ENCODE measurements at regions not wholly inside any gene's neighbourhood (a gene's known extent, or its start where the extent isn't known, plus 50 kb on each side); places are given as distances from the start of the nearest gene placed in this dataset.

GRCh38 chr2:83951378-83951947, 507.6 kb downstream of the SUCLG1 start:
- H3K4me1 ChIP-seq, result no peaks in the 10 kb centered on the region
- no peaks in the 10 kb centered on the region for H3K9me3 ChIP-seq (replicated peaks)
- H3K27ac ChIP-seq, result no peak overlapping the region
- no peak overlapping the region for H3K4me3 ChIP-seq
- no peak for DNase-seq
- 0 out of 2 replicates have a peak, but pooled peaks cover 3% of the 10 kb centered on the region for H3K27me3 ChIP-seq
- no peaks in the 10 kb centered on the region for H3K36me3 ChIP-seq

- DNase-seq, result no peak
- Histone ChIP-seq H3K36me3 (no peaks in the 10 kb centered on the region), H3K4me3 (no peak overlapping the region)
These were observed 509.7 kb downstream of the SUCLG1 start for GRCh38 chr2:83949361-83949760.

GRCh38 chr2:83944191-83944590, 514.9 kb downstream of the SUCLG1 start:
- DNase-seq, result no peak
- H3K4me1 ChIP-seq, result no peaks in the 10 kb centered on the region
- peaks cover 10% of the 10 kb centered on the region; the same call in 1 of the 2 replicates for H3K27me3 ChIP-seq
- H3K27ac ChIP-seq, result no peak overlapping the region
- no peaks in the 10 kb centered on the region for H3K36me3 ChIP-seq
- H3K4me3 ChIP-seq, result no peak overlapping the region
- no peaks in the 10 kb centered on the region for H3K9me3 ChIP-seq (replicated peaks)

More at GRCh38 chr2:83949361-83949760, 509.7 kb downstream of the SUCLG1 start:
- H3K9me3 ChIP-seq (replicated peaks), result no peaks in the 10 kb centered on the region
- no peaks in the 10 kb centered on the region for H3K4me1 ChIP-seq
- no peak overlapping the region for H3K27ac ChIP-seq
- H3K27me3 ChIP-seq, result peaks cover 8% of the 10 kb centered on the region; the same call in 1 of the 2 replicates

DNA sequence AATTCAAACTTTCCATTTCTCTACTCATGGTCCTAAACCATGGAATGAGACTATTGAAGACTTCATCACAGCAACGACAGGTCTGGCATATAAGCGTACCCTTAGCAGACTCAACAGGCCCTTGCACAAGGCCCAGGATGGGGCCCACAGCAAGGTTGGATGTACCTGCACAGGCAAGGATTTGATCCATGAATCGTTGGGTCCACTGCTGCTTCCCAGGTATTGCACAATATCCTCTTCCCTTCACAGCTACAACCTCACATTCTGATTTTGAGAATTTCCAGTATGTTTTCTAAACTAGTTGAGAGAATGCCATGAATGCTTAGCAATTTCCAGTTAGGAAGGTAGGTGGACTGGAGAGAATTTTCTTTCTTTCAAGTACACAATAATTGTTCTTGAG, 515.8 kb downstream of the SUCLG1 start:
- no peaks in the 10 kb centered on the region for H3K4me1 ChIP-seq
- DNase-seq, result no peak
- H3K9me3 ChIP-seq (replicated peaks), result no peaks in the 10 kb centered on the region
- no peak overlapping the region for H3K27ac ChIP-seq
- H3K27me3 ChIP-seq, result peaks cover 10% of the 10 kb centered on the region; the same call in 1 of the 2 replicates
- H3K36me3 ChIP-seq, result no peaks in the 10 kb centered on the region
- H3K4me3 ChIP-seq, result no peak overlapping the region

GRCh38 chr2:83941886-83942285, 517.2 kb downstream of the SUCLG1 start:
- no peaks in the 10 kb centered on the region for H3K9me3 ChIP-seq (replicated peaks)
- DNase-seq, result no peak
- no peaks in the 10 kb centered on the region for H3K36me3 ChIP-seq
- peaks cover 10% of the 10 kb centered on the region; the same call in 1 of the 2 replicates for H3K27me3 ChIP-seq
- H3K4me3 ChIP-seq, result no peak overlapping the region
- H3K27ac ChIP-seq, result no peak overlapping the region
- H3K4me1 ChIP-seq, result no peaks in the 10 kb centered on the region

DNA sequence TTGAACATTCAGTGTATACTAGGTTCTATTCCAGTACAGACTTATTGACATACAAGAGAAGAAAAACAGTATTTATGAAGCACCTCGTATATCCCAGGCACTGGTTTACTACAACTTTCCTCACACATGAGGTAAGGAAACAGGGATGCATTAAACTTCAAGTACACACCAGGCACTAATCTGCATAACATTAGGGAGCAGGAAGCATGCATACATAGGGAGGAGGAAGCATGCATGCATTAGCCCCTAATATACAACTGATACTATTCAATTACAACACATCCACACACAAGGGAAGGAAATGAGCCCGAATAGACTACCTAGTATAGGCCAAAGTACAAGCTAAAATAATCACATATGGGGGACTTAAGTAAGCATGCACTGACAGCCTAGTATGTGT, 525.3 kb downstream of the SUCLG1 start:
- Histone ChIP-seq H3K27me3 (no peaks in the 10 kb centered on the region; the same call in 1 of the 2 replicates), H3K27ac (no peak overlapping the region), H3K4me3 (no peak overlapping the region), H3K9me3 (replicated peaks) (no peaks in the 10 kb centered on the region), H3K36me3 (no peaks in the 10 kb centered on the region), H3K4me1 (no peaks in the 10 kb centered on the region)
- DNase-seq, result no peak

DNA sequence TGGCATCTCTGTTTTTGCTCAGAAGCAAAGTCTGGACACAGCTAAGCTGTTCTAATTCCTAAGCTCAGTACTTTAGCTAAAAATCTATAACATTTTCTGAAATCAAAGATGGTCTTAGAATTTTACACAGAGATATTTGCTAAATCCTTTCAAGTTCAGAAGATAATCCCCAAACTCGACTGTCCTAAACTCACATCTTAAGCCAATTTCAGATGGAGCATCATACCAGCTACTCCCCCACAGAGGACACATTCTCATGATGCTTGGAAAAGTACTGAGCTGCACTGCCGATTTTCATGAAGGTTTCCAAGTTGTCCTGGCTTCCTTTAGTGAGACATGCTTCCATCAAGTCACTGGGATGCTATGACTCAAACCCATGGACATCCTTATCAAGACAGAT, 535.5 kb downstream of the SUCLG1 start:
- no peak for DNase-seq
- Histone ChIP-seq H3K36me3 (no peaks in the 10 kb centered on the region), H3K9me3 (replicated peaks) (no peaks in the 10 kb centered on the region), H3K4me1 (no peaks in the 10 kb centered on the region), H3K27me3 (no peaks in the 10 kb centered on the region), H3K4me3 (no peak overlapping the region), H3K27ac (no peak overlapping the region)

DNA sequence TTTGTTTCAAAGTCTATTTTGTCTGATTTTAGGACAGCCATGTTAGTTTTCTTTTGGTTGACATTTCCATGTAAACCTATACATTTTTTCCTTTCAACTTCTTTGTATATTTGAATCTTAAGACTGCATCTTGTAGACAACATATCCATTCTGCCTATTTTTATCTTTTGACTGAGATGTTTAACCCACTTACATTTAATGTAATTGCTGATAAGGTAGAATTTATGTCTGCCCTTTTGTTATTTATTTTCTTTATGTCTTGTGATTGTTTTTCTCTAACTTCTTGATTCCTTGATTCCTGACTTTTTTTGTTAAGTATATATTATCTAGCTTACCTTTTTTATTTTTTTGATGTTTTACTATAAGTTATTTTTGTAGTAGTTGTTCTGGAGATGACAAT, 542.5 kb downstream of the SUCLG1 start:
- Histone ChIP-seq H3K36me3 (no peaks in the 10 kb centered on the region), H3K27ac (no peak overlapping the region)
- DNase-seq, result no peak

GRCh38 chr2:83915381-83915780, 543.7 kb downstream of the SUCLG1 start:
- Histone ChIP-seq H3K4me1 (no peaks in the 10 kb centered on the region), H3K9me3 (replicated peaks) (no peaks in the 10 kb centered on the region), H3K36me3 (no peaks in the 10 kb centered on the region), H3K4me3 (no peak overlapping the region), H3K27ac (no peak overlapping the region), H3K27me3 (no peaks in the 10 kb centered on the region)
- DNase-seq, result no peak

More for the DNA sequence above, 542.5 kb downstream of the SUCLG1 start:
- H3K27me3 ChIP-seq, result no peaks in the 10 kb centered on the region
- no peak overlapping the region for H3K4me3 ChIP-seq
- H3K4me1 ChIP-seq, result no peaks in the 10 kb centered on the region
- H3K9me3 ChIP-seq (replicated peaks), result no peaks in the 10 kb centered on the region

- no peak overlapping the region for H3K4me3 ChIP-seq
- no peak overlapping the region for H3K27ac ChIP-seq
- H3K9me3 ChIP-seq (replicated peaks), result no peaks in the 10 kb centered on the region
- DNase-seq, result no peak
- H3K4me1 ChIP-seq, result no peaks in the 10 kb centered on the region
- no peaks in the 10 kb centered on the region for H3K36me3 ChIP-seq
- no peaks in the 10 kb centered on the region for H3K27me3 ChIP-seq
These were observed 550.3 kb downstream of the SUCLG1 start for GRCh38 chr2:83908750-83909149.

DNA sequence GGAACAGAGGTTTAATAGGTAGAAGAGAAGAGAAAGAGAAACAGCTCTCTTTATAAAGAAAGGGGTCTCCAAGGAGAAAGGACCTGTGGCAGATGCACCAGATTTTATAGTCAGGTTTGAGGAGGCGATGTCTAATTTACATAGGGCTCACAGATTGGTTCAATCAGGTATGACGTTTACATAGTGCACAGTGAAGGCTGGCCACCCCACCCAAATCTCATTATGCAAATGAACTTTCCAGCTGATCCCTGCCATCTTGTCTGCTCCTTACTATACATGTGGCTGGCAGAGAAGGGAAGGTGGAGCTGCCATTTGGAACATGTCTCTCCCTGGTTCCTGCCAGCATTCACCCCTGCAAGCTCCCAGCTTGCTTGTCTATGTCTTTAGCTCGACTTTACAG, 557.8 kb downstream of the SUCLG1 start:
- H3K4me3 ChIP-seq, result no peak overlapping the region
- no peaks in the 10 kb centered on the region for H3K36me3 ChIP-seq
- H3K27ac ChIP-seq, result no peak overlapping the region
- no peaks in the 10 kb centered on the region for H3K27me3 ChIP-seq
- no peaks in the 10 kb centered on the region for H3K9me3 ChIP-seq (replicated peaks)
- peak in 1 of 2 experiments; percentile 14 for DNase-seq
- H3K4me1 ChIP-seq, result no peaks in the 10 kb centered on the region

- Histone ChIP-seq H3K36me3 (no peaks in the 10 kb centered on the region), H3K27me3 (no peaks in the 10 kb centered on the region), H3K27ac (no peak overlapping the region), H3K4me1 (no peaks in the 10 kb centered on the region), H3K9me3 (replicated peaks) (no peaks in the 10 kb centered on the region), H3K4me3 (no peak overlapping the region)
- DNase-seq, result no peak
These were observed 558.2 kb downstream of the SUCLG1 start for GRCh38 chr2:83900862-83901261.

DNA sequence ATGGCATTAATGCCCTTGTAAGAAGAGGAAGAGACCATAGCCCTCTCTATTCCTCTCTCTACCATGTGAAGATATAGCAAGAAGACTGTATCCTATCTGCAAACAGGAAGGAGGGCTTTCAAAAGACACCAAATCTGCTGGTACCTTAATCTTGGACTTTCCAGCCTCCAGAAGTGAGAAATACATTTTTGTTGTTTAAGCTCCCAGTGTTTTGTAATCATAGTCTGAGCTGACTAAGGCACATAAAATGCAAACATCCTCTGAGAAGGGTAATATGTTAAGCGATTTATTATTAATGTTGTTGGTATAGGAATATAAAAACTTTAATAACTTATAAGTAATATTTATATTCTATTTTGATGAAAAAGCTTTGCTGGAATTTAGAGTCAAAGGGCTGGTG, 559.8 kb downstream of the SUCLG1 start:
- Histone ChIP-seq H3K36me3 (no peaks in the 10 kb centered on the region), H3K4me1 (no peaks in the 10 kb centered on the region), H3K27me3 (peaks cover 13% of the 10 kb centered on the region; the same call in 1 of the 2 replicates), H3K27ac (no peak overlapping the region), H3K9me3 (replicated peaks) (no peaks in the 10 kb centered on the region), H3K4me3 (no peak overlapping the region)
- DNase-seq, result no peak

DNA sequence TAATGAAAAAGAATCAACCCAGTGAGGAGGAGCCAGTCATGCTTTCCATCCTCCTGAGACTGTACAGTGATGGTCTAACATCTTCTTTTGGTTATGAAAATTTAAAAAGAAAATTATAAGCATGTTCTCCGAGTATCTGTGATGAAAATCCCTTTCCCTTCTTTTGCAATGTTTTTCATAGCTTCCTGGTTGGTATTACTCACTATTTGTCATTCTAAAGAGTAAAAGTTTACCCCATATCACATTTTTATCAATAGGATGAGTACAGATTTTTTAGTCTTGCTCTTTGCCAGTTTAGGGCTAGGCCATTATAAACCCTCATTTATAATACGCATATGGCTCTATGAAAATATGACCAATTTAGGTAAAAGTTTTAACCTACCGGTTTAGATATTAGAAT, 564.1 kb downstream of the SUCLG1 start:
- no peaks in the 10 kb centered on the region for H3K4me1 ChIP-seq
- H3K4me3 ChIP-seq, result no peak overlapping the region
- no peak overlapping the region for H3K27ac ChIP-seq
- DNase-seq, result no peak
- H3K36me3 ChIP-seq, result no peaks in the 10 kb centered on the region
- H3K27me3 ChIP-seq, result peaks cover 13% of the 10 kb centered on the region; the same call in 1 of the 2 replicates
- H3K9me3 ChIP-seq (replicated peaks), result no peaks in the 10 kb centered on the region

DNA sequence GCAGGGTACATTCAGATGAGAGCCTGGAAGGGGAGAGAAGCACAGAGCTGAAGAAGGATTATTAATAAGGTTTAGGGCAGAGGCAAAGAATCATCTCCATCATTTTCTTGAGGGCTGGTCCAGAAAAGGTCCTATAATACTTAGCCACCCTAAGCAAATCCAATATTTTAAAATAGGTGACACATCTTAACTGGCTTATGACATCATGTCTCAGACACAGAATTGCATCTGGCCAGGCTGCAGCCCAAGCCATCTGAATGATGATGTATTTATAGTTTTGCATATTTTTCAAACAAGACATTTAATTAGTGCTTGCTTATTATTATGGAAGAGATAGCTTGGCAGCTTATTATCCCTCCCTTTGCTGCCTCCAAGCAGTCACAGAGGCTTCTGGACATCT, 571.3 kb downstream of the SUCLG1 start:
- Histone ChIP-seq H3K27ac (no peak overlapping the region), H3K4me1 (no peaks in the 10 kb centered on the region), H3K27me3 (no peaks in the 10 kb centered on the region), H3K9me3 (replicated peaks) (no peaks in the 10 kb centered on the region), H3K36me3 (no peaks in the 10 kb centered on the region), H3K4me3 (no peak overlapping the region)
- no peak for DNase-seq

GRCh38 chr2:83879127-83879526, 580.0 kb downstream of the SUCLG1 start:
- H3K27ac ChIP-seq, result no peak overlapping the region
- H3K27me3 ChIP-seq, result no peaks in the 10 kb centered on the region
- no peaks in the 10 kb centered on the region for H3K36me3 ChIP-seq
- no peaks in the 10 kb centered on the region for H3K4me1 ChIP-seq
- H3K4me3 ChIP-seq, result no peak overlapping the region
- H3K9me3 ChIP-seq (replicated peaks), result 0 out of 2 replicates have a peak, but pooled peaks cover 2% of the 10 kb centered on the region
- DNase-seq, result no peak
